HCT116 (cell line): ENCODE measurements at regions not wholly inside any gene's neighbourhood (a gene's known extent, or its start where the extent isn't known, plus 50 kb on each side); places are given as distances from the start of the nearest gene placed in this dataset.

Source experiments
- EGR1 ChIP-seq: IDR thresholded peaks from 2 replicates; pipeline ENCODE4 v1.6.1; 2012; ENCODE audit warnings: low read depth
- EZH2 ChIP-seq: fragments of 200-600 bp; sonication (generic); IDR thresholded peaks from 2 replicates; pipeline ENCODE4 v1.6.1; 2017; ENCODE audit warnings: antibody characterized with exemption, mixed run types
- EZH2phosphoT487 ChIP-seq: fragments of 200-600 bp; IDR thresholded peaks from 2 replicates; pipeline ENCODE4 v1.6.1; 2018; ENCODE audit warnings: antibody characterized with exemption, borderline replicate concordance
- FOSL1 ChIP-seq: IDR thresholded peaks from 2 replicates; pipeline ENCODE4 v1.6.1; 2012; ENCODE audit warnings: low read depth
- POLR2AphosphoS5 ChIP-seq: IDR thresholded peaks from 2 replicates; pipeline ENCODE4 v1.6.1; 2011; ENCODE audit warnings: mild to moderate bottlenecking, low read depth, low read length, moderate library complexity
- RAD21 ChIP-seq: IDR thresholded peaks from 2 replicates; pipeline ENCODE4 v1.6.1; 2012; ENCODE audit warnings: low read depth, mild to moderate bottlenecking
- SIN3A ChIP-seq: IDR thresholded peaks from 2 replicates; pipeline ENCODE4 v1.6.1; 2012; ENCODE audit warnings: low read depth
- SP1 ChIP-seq: IDR thresholded peaks from 2 replicates; pipeline ENCODE4 v1.6.1; 2012; ENCODE audit warnings: low read depth
- ZFX ChIP-seq: fragments of 450-650 bp; IDR thresholded peaks from 2 replicates; pipeline ENCODE4 v1.6.1; 2017
- ZNF274 ChIP-seq: fragments of 200-500 bp; sonication (Bioruptor generic); IDR thresholded peaks from 2 replicates; pipeline ENCODE4 v1.6.1; 2014; ENCODE audit warnings: mild to moderate bottlenecking, low read depth, low read length, inconsistent platforms
- TF ChIP-seq, protein P1 (sequence below), 3 experiments: fragments of 200-600 bp in 1 of 3; sonication (generic) in 1 of 3; IDR thresholded peaks in 2 of 3; conservative IDR thresholded peaks in 1 of 3; 2 replicates each; pipeline ENCODE4 v1.5.1; 2012 to 2017; ENCODE audit warnings: low read depth in 2 of 3, low read length in 2 of 3, antibody characterized with exemption in 1 of 3, borderline replicate concordance in 1 of 3, control low read depth in 1 of 3, mild to moderate bottlenecking in 1 of 3, mixed read lengths in 1 of 3, mixed run types in 1 of 3, moderate library complexity in 1 of 3; ENCODE audit not compliant: insufficient read depth in 1 of 3
- TF ChIP-seq, protein P2 (sequence below): IDR thresholded peaks from 2 replicates; pipeline ENCODE4 v1.6.1; 2012; ENCODE audit warnings: low read depth

GRCh38 chr4:85028910-85029309, 62.4 kb upstream of the WDFY3 start:
- TF ChIP-seq POLR2AphosphoS5, result no peak
- TF ChIP-seq, protein P1, sequence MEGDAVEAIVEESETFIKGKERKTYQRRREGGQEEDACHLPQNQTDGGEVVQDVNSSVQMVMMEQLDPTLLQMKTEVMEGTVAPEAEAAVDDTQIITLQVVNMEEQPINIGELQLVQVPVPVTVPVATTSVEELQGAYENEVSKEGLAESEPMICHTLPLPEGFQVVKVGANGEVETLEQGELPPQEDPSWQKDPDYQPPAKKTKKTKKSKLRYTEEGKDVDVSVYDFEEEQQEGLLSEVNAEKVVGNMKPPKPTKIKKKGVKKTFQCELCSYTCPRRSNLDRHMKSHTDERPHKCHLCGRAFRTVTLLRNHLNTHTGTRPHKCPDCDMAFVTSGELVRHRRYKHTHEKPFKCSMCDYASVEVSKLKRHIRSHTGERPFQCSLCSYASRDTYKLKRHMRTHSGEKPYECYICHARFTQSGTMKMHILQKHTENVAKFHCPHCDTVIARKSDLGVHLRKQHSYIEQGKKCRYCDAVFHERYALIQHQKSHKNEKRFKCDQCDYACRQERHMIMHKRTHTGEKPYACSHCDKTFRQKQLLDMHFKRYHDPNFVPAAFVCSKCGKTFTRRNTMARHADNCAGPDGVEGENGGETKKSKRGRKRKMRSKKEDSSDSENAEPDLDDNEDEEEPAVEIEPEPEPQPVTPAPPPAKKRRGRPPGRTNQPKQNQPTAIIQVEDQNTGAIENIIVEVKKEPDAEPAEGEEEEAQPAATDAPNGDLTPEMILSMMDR (IDR thresholded peaks at IDR 0.05 in 2 of 3, conservative IDR thresholded peaks at IDR 0.05 in 1 of 3; ENCODE audit: borderline replicate concordance in 1 of 3, insufficient read depth in 1 of 3, low read depth in 2 of 3, low read length in 2 of 3), result no peak
- TF ChIP-seq EZH2, result no peak
- TF ChIP-seq FOSL1, result no peak
- TF ChIP-seq EZH2phosphoT487, result no peak
- no peak for TF ChIP-seq SIN3A
- TF ChIP-seq ZNF274, result no peak
- TF ChIP-seq EGR1, result no peak
- no peak for TF ChIP-seq RAD21
- TF ChIP-seq ZFX, result no peak
- TF ChIP-seq, protein P2, sequence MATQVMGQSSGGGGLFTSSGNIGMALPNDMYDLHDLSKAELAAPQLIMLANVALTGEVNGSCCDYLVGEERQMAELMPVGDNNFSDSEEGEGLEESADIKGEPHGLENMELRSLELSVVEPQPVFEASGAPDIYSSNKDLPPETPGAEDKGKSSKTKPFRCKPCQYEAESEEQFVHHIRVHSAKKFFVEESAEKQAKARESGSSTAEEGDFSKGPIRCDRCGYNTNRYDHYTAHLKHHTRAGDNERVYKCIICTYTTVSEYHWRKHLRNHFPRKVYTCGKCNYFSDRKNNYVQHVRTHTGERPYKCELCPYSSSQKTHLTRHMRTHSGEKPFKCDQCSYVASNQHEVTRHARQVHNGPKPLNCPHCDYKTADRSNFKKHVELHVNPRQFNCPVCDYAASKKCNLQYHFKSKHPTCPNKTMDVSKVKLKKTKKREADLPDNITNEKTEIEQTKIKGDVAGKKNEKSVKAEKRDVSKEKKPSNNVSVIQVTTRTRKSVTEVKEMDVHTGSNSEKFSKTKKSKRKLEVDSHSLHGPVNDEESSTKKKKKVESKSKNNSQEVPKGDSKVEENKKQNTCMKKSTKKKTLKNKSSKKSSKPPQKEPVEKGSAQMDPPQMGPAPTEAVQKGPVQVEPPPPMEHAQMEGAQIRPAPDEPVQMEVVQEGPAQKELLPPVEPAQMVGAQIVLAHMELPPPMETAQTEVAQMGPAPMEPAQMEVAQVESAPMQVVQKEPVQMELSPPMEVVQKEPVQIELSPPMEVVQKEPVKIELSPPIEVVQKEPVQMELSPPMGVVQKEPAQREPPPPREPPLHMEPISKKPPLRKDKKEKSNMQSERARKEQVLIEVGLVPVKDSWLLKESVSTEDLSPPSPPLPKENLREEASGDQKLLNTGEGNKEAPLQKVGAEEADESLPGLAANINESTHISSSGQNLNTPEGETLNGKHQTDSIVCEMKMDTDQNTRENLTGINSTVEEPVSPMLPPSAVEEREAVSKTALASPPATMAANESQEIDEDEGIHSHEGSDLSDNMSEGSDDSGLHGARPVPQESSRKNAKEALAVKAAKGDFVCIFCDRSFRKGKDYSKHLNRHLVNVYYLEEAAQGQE, result no peak
- TF ChIP-seq SP1, result no peak
